ENCODE measurements at regions not wholly inside any gene's neighbourhood (a gene's known extent, or its start where the extent isn't known, plus 50 kb on each side); places are given as distances from the start of the nearest gene placed in this dataset.

GRCh38 chr2:239905884-239906654 is 119.1 kb downstream of the NDUFA10 start:
- no peak overlapping the region for H3K4me3 ChIP-seq (ENCODE audit: low read depth, low read length)
- TF ChIP-seq, protein P1, sequence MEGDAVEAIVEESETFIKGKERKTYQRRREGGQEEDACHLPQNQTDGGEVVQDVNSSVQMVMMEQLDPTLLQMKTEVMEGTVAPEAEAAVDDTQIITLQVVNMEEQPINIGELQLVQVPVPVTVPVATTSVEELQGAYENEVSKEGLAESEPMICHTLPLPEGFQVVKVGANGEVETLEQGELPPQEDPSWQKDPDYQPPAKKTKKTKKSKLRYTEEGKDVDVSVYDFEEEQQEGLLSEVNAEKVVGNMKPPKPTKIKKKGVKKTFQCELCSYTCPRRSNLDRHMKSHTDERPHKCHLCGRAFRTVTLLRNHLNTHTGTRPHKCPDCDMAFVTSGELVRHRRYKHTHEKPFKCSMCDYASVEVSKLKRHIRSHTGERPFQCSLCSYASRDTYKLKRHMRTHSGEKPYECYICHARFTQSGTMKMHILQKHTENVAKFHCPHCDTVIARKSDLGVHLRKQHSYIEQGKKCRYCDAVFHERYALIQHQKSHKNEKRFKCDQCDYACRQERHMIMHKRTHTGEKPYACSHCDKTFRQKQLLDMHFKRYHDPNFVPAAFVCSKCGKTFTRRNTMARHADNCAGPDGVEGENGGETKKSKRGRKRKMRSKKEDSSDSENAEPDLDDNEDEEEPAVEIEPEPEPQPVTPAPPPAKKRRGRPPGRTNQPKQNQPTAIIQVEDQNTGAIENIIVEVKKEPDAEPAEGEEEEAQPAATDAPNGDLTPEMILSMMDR (IDR thresholded peaks at IDR 0.05; ENCODE audit: insufficient read depth, low read depth, low read length): no peak
- no peak for DNase-seq (ENCODE audit: low read depth)

- no peak for DNase-seq (ENCODE audit: low read depth)
- no peak overlapping the region for H3K4me3 ChIP-seq (ENCODE audit: low read depth, low read length)
- TF ChIP-seq, protein P1 (IDR thresholded peaks at IDR 0.05; ENCODE audit: insufficient read depth, low read depth, low read length): no peak
Observed at GRCh38 chr2:239905306-239905705, 119.8 kb downstream of the NDUFA10 start.

DNA sequence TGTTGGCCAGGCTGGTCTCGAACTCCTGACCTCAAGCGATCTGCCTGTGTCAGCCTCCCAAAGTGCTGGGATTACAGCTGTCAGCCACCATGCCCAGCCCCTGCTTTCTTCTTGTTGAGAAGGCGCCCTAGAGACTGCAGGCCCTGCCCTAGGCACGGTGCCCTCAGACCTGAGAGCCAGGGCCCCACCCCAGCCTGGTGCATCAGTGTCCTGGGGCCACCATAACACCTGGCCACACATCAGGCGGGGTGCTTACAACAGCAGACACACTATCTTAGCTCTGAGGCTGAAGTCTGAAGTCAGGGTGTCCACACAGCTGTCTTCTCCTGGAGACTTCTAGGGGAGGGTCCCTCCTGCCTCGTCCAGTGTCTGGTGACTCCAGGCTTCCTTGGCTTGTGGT is 120.6 kb downstream of the NDUFA10 start:
- H3K4me3 ChIP-seq (ENCODE audit: low read depth, low read length): no peak overlapping the region
- TF ChIP-seq, protein P1 (IDR thresholded peaks at IDR 0.05; ENCODE audit: insufficient read depth, low read depth, low read length): no peak
- DNase-seq (ENCODE audit: low read depth): no peak

GRCh38 chr2:239903803-239904202 is 121.3 kb downstream of the NDUFA10 start:
- DNase-seq (ENCODE audit: low read depth): no peak
- no peak overlapping the region for H3K4me3 ChIP-seq (ENCODE audit: low read depth, low read length)
- TF ChIP-seq, protein P1 (IDR thresholded peaks at IDR 0.05; ENCODE audit: insufficient read depth, low read depth, low read length): no peak

DNA sequence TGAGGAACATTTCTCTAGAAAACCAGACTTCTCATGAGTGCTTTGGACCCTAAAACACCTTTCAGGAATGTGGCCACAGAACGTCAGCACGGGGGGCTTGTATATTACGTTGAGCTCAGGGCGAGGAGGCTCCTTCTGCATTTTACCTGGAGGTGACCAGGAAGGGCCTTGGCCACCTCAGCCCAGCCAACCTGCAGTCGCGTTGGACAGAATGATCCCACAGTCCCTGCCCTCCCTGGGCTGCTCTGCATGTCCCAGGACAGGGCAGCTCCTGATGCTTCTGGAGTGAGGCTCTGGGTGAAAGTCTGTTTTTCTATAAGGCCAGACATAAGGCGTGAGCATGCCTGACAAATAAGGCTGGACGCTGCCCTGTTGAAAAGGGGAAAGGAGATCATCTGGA is 121.9 kb downstream of the NDUFA10 start:
- TF ChIP-seq, protein P1 (IDR thresholded peaks at IDR 0.05; ENCODE audit: insufficient read depth, low read depth, low read length): no peak
- DNase-seq (ENCODE audit: low read depth): no peak
- no peak overlapping the region for H3K4me3 ChIP-seq (ENCODE audit: low read depth, low read length)

GRCh38 chr2:239902749-239903201 is 122.4 kb downstream of the NDUFA10 start:
- TF ChIP-seq, protein P1 (IDR thresholded peaks at IDR 0.05; ENCODE audit: insufficient read depth, low read depth, low read length): no peak
- H3K4me3 ChIP-seq (ENCODE audit: low read depth, low read length): no peak overlapping the region
- no peak for DNase-seq (ENCODE audit: low read depth)
